SK-MEL-5 (cell line): ENCODE measurements at regions not wholly inside any gene's neighbourhood (a gene's known extent, or its start where the extent isn't known, plus 50 kb on each side); places are given as distances from the start of the nearest gene placed in this dataset.
"Not testable (repeated sequence)": the region's sequence is repeated elsewhere in the genome, so short reads cannot be mapped to it uniquely, and the experiment has no call there.

Source experiments
- DNase-seq: peaks from one replicate; pipeline ENCODE4 v3.0.0-alpha.2; 2016; ENCODE audit warnings: low read depth, low spot score
- in situ Hi-C: cut with HindIII; loops from 2 replicates; pipeline ENCODE4 v1.10.0; 2016; ENCODE audit warnings: low sequenced_read_pairs, high pct_unique_total_duplicates, low pct_unique_long_range_greater_than_20kb

GRCh38 chr4:65023883-65024670 is 614.8 kb upstream of the TECRL start:
- in situ Hi-C loops: no loop called here

GRCh38 chr4:65023081-65023480 is 613.8 kb upstream of the TECRL start:
- in situ Hi-C loops: no loop called here
- DNase-seq: no peak

More at GRCh38 chr4:65023883-65024670, 614.8 kb upstream of the TECRL start:
- no peak for DNase-seq

GRCh38 chr4:65021737-65022136 is 612.5 kb upstream of the TECRL start:
- no peak for DNase-seq
- in situ Hi-C loops: no loop called here

GRCh38 chr4:65021149-65021548 is 611.9 kb upstream of the TECRL start:
- in situ Hi-C loops: no loop called here
- no peak for DNase-seq

GRCh38 chr4:65019775-65020174 is 610.5 kb upstream of the TECRL start:
- in situ Hi-C loops: no loop called here
- DNase-seq: no peak

GRCh38 chr4:65018313-65018712 is 609.1 kb upstream of the TECRL start:
- in situ Hi-C loops: no loop called here
- DNase-seq: no peak

- DNase-seq: no peak
- in situ Hi-C loops: no loop called here
These were observed 604.8 kb upstream of the TECRL start for GRCh38 chr4:65014078-65014477.

GRCh38 chr4:65007841-65008439 is 598.7 kb upstream of the TECRL start:
- in situ Hi-C loops: no loop called here

GRCh38 chr4:64975177-64975576 is 565.9 kb upstream of the TECRL start:
- in situ Hi-C loops: no loop called here
- DNase-seq: no peak

More at GRCh38 chr4:65007841-65008439, 598.7 kb upstream of the TECRL start:
- DNase-seq: peak; percentile 65

- DNase-seq: no peak
- in situ Hi-C loops: no loop called here
These were observed 559.8 kb upstream of the TECRL start for GRCh38 chr4:64969081-64969480.

GRCh38 chr4:64967286-64967685 is 558.0 kb upstream of the TECRL start:
- in situ Hi-C loops: no loop called here
- no peak for DNase-seq

GRCh38 chr4:64960516-64960915 is 551.3 kb upstream of the TECRL start:
- in situ Hi-C loops: no loop called here
- no peak for DNase-seq

GRCh38 chr4:64940698-64941097 is 531.4 kb upstream of the TECRL start:
- no peak for DNase-seq
- in situ Hi-C loops: no loop called here

- in situ Hi-C loops: no loop called here
- no peak for DNase-seq
These were observed 526.3 kb upstream of the TECRL start for GRCh38 chr4:64935469-64936001.

GRCh38 chr4:64911846-64912245 is 502.6 kb upstream of the TECRL start:
- peak; percentile 36 for DNase-seq
- in situ Hi-C loops: no loop called here

- in situ Hi-C loops: no loop called here
- DNase-seq: no peak
These were observed 494.7 kb upstream of the TECRL start for GRCh38 chr4:64903986-64904385.

- in situ Hi-C loops: no loop called here
- no peak for DNase-seq
These were observed 490.3 kb upstream of the TECRL start for GRCh38 chr4:64899563-64899962.

- DNase-seq, in situ Hi-C loops: not testable (repeated sequence)
These were observed 489.8 kb upstream of the TECRL start for GRCh38 chr4:64899030-64899429.

GRCh38 chr4:64897683-64898082 is 488.4 kb upstream of the TECRL start:
- in situ Hi-C loops: no loop called here
- DNase-seq: no peak
